Neuronal stem cell (in vitro differentiated cells): ENCODE measurements at regions not wholly inside any gene's neighbourhood (a gene's known extent, or its start where the extent isn't known, plus 50 kb on each side); places are given as distances from the start of the nearest gene placed in this dataset.

Experiments
- DNase-seq: peaks from one replicate; pipeline ENCODE4 v3.0.0-alpha.2; 2013; ENCODE audit warnings: low spot score
- H2AFZ ChIP-seq: one replicate; pipeline ENCODE4 v1.6.1; 2013; ENCODE audit warnings: mild to moderate bottlenecking, low read length, inconsistent platforms
- H2AK5ac ChIP-seq: 2 replicates; pipeline ENCODE4 v1.6.1; 2013; ENCODE audit warnings: low read depth, mild to moderate bottlenecking, inconsistent platforms, low read length, moderate library complexity, mixed read lengths
- H2BK120ac ChIP-seq: 2 replicates; pipeline ENCODE4 v1.6.1; 2013; ENCODE audit warnings: low read depth, mild to moderate bottlenecking, inconsistent platforms, low read length, moderate library complexity, mixed read lengths
- H2BK12ac ChIP-seq: one replicate; pipeline ENCODE4 v1.6.1; 2013; ENCODE audit warnings: low read length, inconsistent platforms
- H2BK15ac ChIP-seq: 2 replicates; pipeline ENCODE4 v1.6.1; 2013; ENCODE audit warnings: mild to moderate bottlenecking, low read length, inconsistent platforms, mixed read lengths
- H2BK5ac ChIP-seq: one replicate; pipeline ENCODE4 v1.6.1; 2013; ENCODE audit warnings: inconsistent platforms, mild to moderate bottlenecking, low read length, moderate library complexity
- H3K14ac ChIP-seq: one replicate; pipeline ENCODE4 v1.6.1; 2013; ENCODE audit warnings: low read length, inconsistent platforms
- H3K18ac ChIP-seq: 2 replicates; pipeline ENCODE4 v1.6.1; 2013; ENCODE audit warnings: low read length, inconsistent platforms
- H3K23ac ChIP-seq: 2 replicates; pipeline ENCODE4 v1.6.1; 2013; ENCODE audit warnings: low read depth, mild to moderate bottlenecking, mixed read lengths, low read length, inconsistent platforms; ENCODE audit not compliant: poor library complexity
- H3K27ac ChIP-seq: replicated peaks from 3 replicates; pipeline ENCODE4 v1.5.1; 2013; ENCODE audit warnings: low read length, inconsistent platforms
- H3K27me3 ChIP-seq, 3 experiments: 2 replicates each; pipeline ENCODE4 v1.6.1; 2013; ENCODE audit warnings: low read length in 3 of 3, mild to moderate bottlenecking in 2 of 3, inconsistent platforms in 1 of 3, low read depth in 1 of 3, mixed read lengths in 1 of 3, moderate library complexity in 1 of 3; ENCODE audit not compliant: control insufficient read depth in 3 of 3, insufficient read depth in 3 of 3
- H3K36me3 ChIP-seq, 2 donors: replicated peaks in 1 of 2; 2 replicates each; pipeline ENCODE4 v1.6.1; 2013; ENCODE audit warnings: low read length in 2 of 2; ENCODE audit not compliant: control insufficient read depth in 2 of 2, insufficient read depth in 2 of 2
- H3K4ac ChIP-seq: 2 replicates; pipeline ENCODE4 v1.6.1; 2013; ENCODE audit warnings: inconsistent platforms, mild to moderate bottlenecking, low read length, moderate library complexity
- H3K4me1 ChIP-seq, 2 donors: 1 replicate in 1 of 2; 2 replicates in 1 of 2; pipeline ENCODE4 v1.6.1; 2013; ENCODE audit warnings: low read length in 2 of 2, low read depth in 1 of 2; ENCODE audit not compliant: control insufficient read depth in 2 of 2, insufficient read depth in 1 of 2
- H3K4me2 ChIP-seq: one replicate; pipeline ENCODE4 v1.6.1; 2013; ENCODE audit warnings: mild to moderate bottlenecking, low read length, inconsistent platforms; ENCODE audit not compliant: insufficient read depth, poor library complexity, severe bottlenecking
- H3K4me3 ChIP-seq, 2 donors: 2 replicates each; pipeline ENCODE4 v1.5.1; 2013; ENCODE audit warnings: low read length in 2 of 2, mild to moderate bottlenecking in 2 of 2, inconsistent platforms in 1 of 2, moderate library complexity in 1 of 2
- H3K79me1 ChIP-seq: one replicate; pipeline ENCODE4 v1.6.1; 2013; ENCODE audit warnings: low read depth, mild to moderate bottlenecking, inconsistent platforms, low read length, moderate library complexity
- H3K9ac ChIP-seq: one replicate; pipeline ENCODE4 v1.6.1; 2013; ENCODE audit warnings: mild to moderate bottlenecking, low read depth, low read length, inconsistent platforms; ENCODE audit not compliant: poor library complexity
- H3K9me3 ChIP-seq, 2 donors: replicated peaks in 1 of 2; 2 replicates each; pipeline versions ENCODE3 to v1.6.1; 2013; ENCODE audit warnings: low read length in 2 of 2, mild to moderate bottlenecking in 2 of 2, inconsistent platforms in 1 of 2, low read depth in 1 of 2, mixed read lengths in 1 of 2, moderate library complexity in 1 of 2; ENCODE audit not compliant: control insufficient read depth in 2 of 2, insufficient read depth in 1 of 2
- H4K8ac ChIP-seq: one replicate; pipeline ENCODE4 v1.6.1; 2013; ENCODE audit warnings: low read depth, mild to moderate bottlenecking, inconsistent platforms, low read length, moderate library complexity
- H4K91ac ChIP-seq: one replicate; pipeline ENCODE4 v1.6.1; 2013; ENCODE audit warnings: low read length, low read depth, mild to moderate bottlenecking, inconsistent platforms; ENCODE audit not compliant: poor library complexity
- WGBS, 2 donors: extraction: QIAGEN DNeasy Blood & Tissue Kit; methylation state at CpG; one replicate each; pipeline ENCODE4 v1.1.7; 2013; ENCODE audit warnings: missing lambda C conversion rate in 2 of 2, mixed read lengths in 1 of 2; ENCODE audit not compliant: insufficient read length in 2 of 2, insufficient replicate concordance in 1 of 2; ENCODE audit errors: extremely low coverage in 2 of 2; 5-methylcytosine and 5-hydroxymethylcytosine counted together

- H4K8ac ChIP-seq, result no peak overlapping the region
- no peak overlapping the region for H3K4ac ChIP-seq
- no peak overlapping the region for H2AFZ ChIP-seq
- no peak overlapping the region for H2AK5ac ChIP-seq
- no peak overlapping the region for H4K91ac ChIP-seq
- no peaks in the 10 kb centered on the region for H3K79me1 ChIP-seq
- no peak overlapping the region for H2BK15ac ChIP-seq
- H3K9ac ChIP-seq, result no peak overlapping the region
- no peak overlapping the region for H3K27ac ChIP-seq
- DNase-seq, result no peak
- no CpG with 5 or more reads among the region's 5 CpGs for WGBS, 2 donors
- peaks cover 0 to 2% of the 10 kb centered on the region in 2 donors for H3K9me3 ChIP-seq
- peaks cover 0 to 1% (median 0%) of the 10 kb centered on the region in 3 experiments for H3K27me3 ChIP-seq
- no peak overlapping the region for H3K4me2 ChIP-seq
- no peak overlapping the region for H3K23ac ChIP-seq
- H2BK12ac ChIP-seq, result no peak overlapping the region
- no peaks in the 10 kb centered on the region for H3K36me3 ChIP-seq
- no peak overlapping the region for H2BK120ac ChIP-seq
- H2BK5ac ChIP-seq, result no peak overlapping the region
- no peak overlapping the region for H3K18ac ChIP-seq
- no peak overlapping the region for H3K4me3 ChIP-seq
- H3K14ac ChIP-seq, result no peak overlapping the region
- H3K4me1 ChIP-seq, result no peaks in the 10 kb centered on the region
These were observed 131.2 kb upstream of the HDDC2 start for GRCh38 chr6:125432963-125433362.

- no peak overlapping the region for H3K4me3 ChIP-seq
- H3K4me1 ChIP-seq, result no peaks in the 10 kb centered on the region
- H3K4me2 ChIP-seq, result no peak overlapping the region
- H3K23ac ChIP-seq, result no peak overlapping the region
- H3K9me3 ChIP-seq, result peaks cover 0 to 2% of the 10 kb centered on the region in 2 donors
- peaks cover 0 to 1% (median 0%) of the 10 kb centered on the region in 3 experiments for H3K27me3 ChIP-seq
- no peak for DNase-seq
- H3K36me3 ChIP-seq, result no peaks in the 10 kb centered on the region
- H3K18ac ChIP-seq, result no peak overlapping the region
- no peak overlapping the region for H3K27ac ChIP-seq
- no peak overlapping the region for H3K9ac ChIP-seq
- no peak overlapping the region for H4K91ac ChIP-seq
- no CpG with 5 or more reads among the region's 2 CpGs for WGBS, 2 donors
- no peak overlapping the region for H2BK12ac ChIP-seq
- H3K14ac ChIP-seq, result no peak overlapping the region
- no peak overlapping the region for H2AFZ ChIP-seq
- H2AK5ac ChIP-seq, result no peak overlapping the region
- no peak overlapping the region for H2BK5ac ChIP-seq
- no peak overlapping the region for H4K8ac ChIP-seq
- H3K4ac ChIP-seq, result no peak overlapping the region
- H2BK120ac ChIP-seq, result no peak overlapping the region
- no peak overlapping the region for H2BK15ac ChIP-seq
- no peaks in the 10 kb centered on the region for H3K79me1 ChIP-seq
These were observed 133.0 kb upstream of the HDDC2 start for GRCh38 chr6:125434760-125435159.

GRCh38 chr6:125439512-125439911 is 137.7 kb upstream of the HDDC2 start:
- no peak overlapping the region for H2BK5ac ChIP-seq
- peaks cover 0 to 2% (median 0%) of the 10 kb centered on the region in 3 experiments for H3K27me3 ChIP-seq
- no peak overlapping the region for H3K9ac ChIP-seq
- H2AFZ ChIP-seq, result no peak overlapping the region
- no peaks in the 10 kb centered on the region for H3K36me3 ChIP-seq
- H4K91ac ChIP-seq, result no peak overlapping the region
- no peak overlapping the region for H2BK12ac ChIP-seq
- H2BK15ac ChIP-seq, result no peak overlapping the region
- no peaks in the 10 kb centered on the region for H3K79me1 ChIP-seq
- H3K4me1 ChIP-seq, result peaks cover 4 to 5% of the 10 kb centered on the region in 2 donors
- no peaks in the 10 kb centered on the region for H3K9me3 ChIP-seq
- H2AK5ac ChIP-seq, result no peak overlapping the region
- no peak for DNase-seq
- no peak overlapping the region for H3K14ac ChIP-seq
- no peak overlapping the region for H3K4me3 ChIP-seq
- H3K4ac ChIP-seq, result no peak overlapping the region
- H3K23ac ChIP-seq, result no peak overlapping the region
- WGBS, 2 donors, result no CpG with 5 or more reads among the region's 1 CpG
- no peak overlapping the region for H3K4me2 ChIP-seq
- no peak overlapping the region for H4K8ac ChIP-seq
- no peak overlapping the region for H3K18ac ChIP-seq
- no peak overlapping the region for H3K27ac ChIP-seq
- H2BK120ac ChIP-seq, result no peak overlapping the region

GRCh38 chr6:125444006-125444923 is 142.5 kb upstream of the HDDC2 start:
- Histone ChIP-seq H3K4me3 (no peak overlapping the region), H3K4me1 (peaks cover 5 to 8% of the 10 kb centered on the region in 2 donors), H3K4ac (no peak overlapping the region), H3K36me3 (no peaks in the 10 kb centered on the region), H3K27ac (no peak overlapping the region), H2BK15ac (no peak overlapping the region), H3K23ac (no peak overlapping the region), H4K8ac (no peak overlapping the region), H3K18ac (no peak overlapping the region), H2AK5ac (no peak overlapping the region), H3K9ac (no peak overlapping the region), H2BK5ac (no peak overlapping the region), H3K9me3 (no peaks in the 10 kb centered on the region), H2BK120ac (no peak overlapping the region), H3K27me3 (peaks cover 0 to 18% (median 0%) of the 10 kb centered on the region in 3 experiments), H3K4me2 (no peak overlapping the region), H3K79me1 (no peaks in the 10 kb centered on the region), H3K14ac (no peak overlapping the region), H2BK12ac (no peak overlapping the region), H2AFZ (no peak overlapping the region), H4K91ac (no peak overlapping the region)
- DNase-seq, result no peak
- no CpG with 5 or more reads among the region's 16 CpGs for WGBS, 2 donors
